ENCODE measurements at regions not wholly inside any gene's neighbourhood (a gene's known extent, or its start where the extent isn't known, plus 50 kb on each side); places are given as distances from the start of the nearest gene placed in this dataset.

- TF ChIP-seq, protein P1, sequence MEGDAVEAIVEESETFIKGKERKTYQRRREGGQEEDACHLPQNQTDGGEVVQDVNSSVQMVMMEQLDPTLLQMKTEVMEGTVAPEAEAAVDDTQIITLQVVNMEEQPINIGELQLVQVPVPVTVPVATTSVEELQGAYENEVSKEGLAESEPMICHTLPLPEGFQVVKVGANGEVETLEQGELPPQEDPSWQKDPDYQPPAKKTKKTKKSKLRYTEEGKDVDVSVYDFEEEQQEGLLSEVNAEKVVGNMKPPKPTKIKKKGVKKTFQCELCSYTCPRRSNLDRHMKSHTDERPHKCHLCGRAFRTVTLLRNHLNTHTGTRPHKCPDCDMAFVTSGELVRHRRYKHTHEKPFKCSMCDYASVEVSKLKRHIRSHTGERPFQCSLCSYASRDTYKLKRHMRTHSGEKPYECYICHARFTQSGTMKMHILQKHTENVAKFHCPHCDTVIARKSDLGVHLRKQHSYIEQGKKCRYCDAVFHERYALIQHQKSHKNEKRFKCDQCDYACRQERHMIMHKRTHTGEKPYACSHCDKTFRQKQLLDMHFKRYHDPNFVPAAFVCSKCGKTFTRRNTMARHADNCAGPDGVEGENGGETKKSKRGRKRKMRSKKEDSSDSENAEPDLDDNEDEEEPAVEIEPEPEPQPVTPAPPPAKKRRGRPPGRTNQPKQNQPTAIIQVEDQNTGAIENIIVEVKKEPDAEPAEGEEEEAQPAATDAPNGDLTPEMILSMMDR (IDR thresholded peaks at IDR 0.05) = no peak
- TF ChIP-seq POLR2A (IDR thresholded peaks at IDR 0.05) = no peak
Observed at GRCh38 chr10:113369365-113369694, 183.5 kb upstream of the HABP2 start.
